ENCODE measurements at regions not wholly inside any gene's neighbourhood (a gene's known extent, or its start where the extent isn't known, plus 50 kb on each side); places are given as distances from the start of the nearest gene placed in this dataset.

DNA sequence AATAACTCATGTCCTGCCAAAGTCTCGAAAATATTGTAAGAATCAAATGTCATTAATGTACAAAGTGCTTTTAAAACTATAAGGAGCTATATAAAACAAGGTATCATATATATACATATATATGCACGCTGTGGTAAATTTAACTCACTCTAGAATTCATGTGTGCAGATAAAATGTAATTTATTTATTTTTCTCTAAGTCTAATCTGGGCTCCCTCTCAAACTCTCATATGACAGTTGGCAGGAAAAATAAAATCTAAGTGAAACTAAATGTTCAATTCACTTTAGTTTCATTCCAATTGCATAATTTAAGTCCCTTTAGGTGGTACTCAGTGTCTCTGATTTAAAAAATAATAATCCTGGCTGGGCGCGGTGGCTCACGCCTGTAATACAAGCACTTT lies 372.0 kb upstream of the DAB1 start:
- TF ChIP-seq TEAD4 (IDR thresholded peaks at IDR 0.05) (no peak), TCF12 (IDR thresholded peaks at IDR 0.05; ENCODE audit: low read depth) (no peak), CREB1 (IDR thresholded peaks at IDR 0.05; ENCODE audit: low read depth) (no peak), ZBTB7A (IDR thresholded peaks at IDR 0.05; ENCODE audit: low read depth) (no peak), YY1 (IDR thresholded peaks at IDR 0.05; ENCODE audit: low read depth) (no peak), FOXM1 (IDR thresholded peaks at IDR 0.05; ENCODE audit: borderline replicate concordance, low read depth) (no peak), MAX (IDR thresholded peaks at IDR 0.05) (no peak), TAF1 (IDR thresholded peaks at IDR 0.05; ENCODE audit: low read depth) (no peak), USF1 (IDR thresholded peaks at IDR 0.05) (no peak), CEBPB (IDR thresholded peaks at IDR 0.05) (no peak), NFIC (IDR thresholded peaks at IDR 0.05) (no peak), EGR1 (IDR thresholded peaks at IDR 0.05) (no peak), RAD21 (IDR thresholded peaks at IDR 0.05; ENCODE audit: low read depth) (no peak), REST (IDR thresholded peaks at IDR 0.05; ENCODE audit: low read depth) (no peak)

- TF ChIP-seq EP300 (IDR thresholded peaks at IDR 0.05; ENCODE audit: borderline replicate concordance) = no peak
- TF ChIP-seq FOXM1 (IDR thresholded peaks at IDR 0.05; ENCODE audit: borderline replicate concordance, low read depth) = no peak
- no peak for TF ChIP-seq RAD21 (IDR thresholded peaks at IDR 0.05; ENCODE audit: low read depth)
- no peak for TF ChIP-seq CEBPB (IDR thresholded peaks at IDR 0.05)
- TF ChIP-seq YY1 (IDR thresholded peaks at IDR 0.05; ENCODE audit: low read depth) = no peak
- no peak for TF ChIP-seq MAX (IDR thresholded peaks at IDR 0.05)
- TF ChIP-seq TCF12 (IDR thresholded peaks at IDR 0.05; ENCODE audit: low read depth) = no peak
Observed at GRCh38 chr1:57794078-57794477, 370.2 kb upstream of the DAB1 start.

DNA sequence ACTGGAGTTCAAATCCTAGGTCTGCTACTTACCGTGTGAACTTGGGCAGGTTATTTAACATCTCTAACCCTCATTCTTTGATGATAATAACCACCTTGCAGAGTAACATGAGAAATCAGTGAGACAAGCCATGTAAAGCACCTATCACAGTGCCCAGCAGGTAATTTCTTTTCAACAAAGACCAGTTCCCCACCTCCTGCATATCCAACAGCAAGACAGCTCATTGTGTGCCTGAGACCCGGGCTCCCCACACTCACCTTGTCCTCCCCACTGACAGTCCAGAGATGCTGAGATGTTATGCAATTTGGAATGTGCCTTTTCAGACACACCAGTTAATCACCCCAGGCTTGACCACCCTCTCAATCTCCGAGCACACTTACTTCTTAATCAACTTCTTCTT lies 367.6 kb upstream of the DAB1 start:
- TF ChIP-seq TAF1 (IDR thresholded peaks at IDR 0.05; ENCODE audit: low read depth) (no peak), RAD21 (IDR thresholded peaks at IDR 0.05; ENCODE audit: low read depth) (no peak), ZBTB7A (IDR thresholded peaks at IDR 0.05; ENCODE audit: low read depth) (no peak), EGR1 (IDR thresholded peaks at IDR 0.05) (no peak), YY1 (IDR thresholded peaks at IDR 0.05; ENCODE audit: low read depth) (no peak), CREB1 (IDR thresholded peaks at IDR 0.05; ENCODE audit: low read depth) (no peak)

DNA sequence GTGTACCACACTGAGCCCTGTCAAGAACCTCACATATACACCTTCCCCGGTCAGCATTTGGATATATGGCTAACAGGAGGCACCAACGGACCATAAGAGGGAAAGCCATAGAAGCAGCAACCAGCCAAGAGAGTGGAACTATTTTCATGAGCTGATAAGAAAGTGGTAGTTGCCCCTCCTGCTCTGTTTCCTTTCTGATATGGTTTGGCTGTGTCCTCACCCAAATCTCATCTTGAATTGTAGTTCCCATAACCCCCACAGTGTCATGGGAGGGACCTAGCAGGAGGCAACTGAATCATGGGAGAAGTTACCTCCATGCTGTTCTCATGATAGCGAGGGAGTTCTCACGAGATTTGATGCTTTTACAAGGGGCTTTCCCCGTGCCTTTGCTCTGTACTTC lies 366.1 kb upstream of the DAB1 start:
- TF ChIP-seq TCF12 (IDR thresholded peaks at IDR 0.05; ENCODE audit: low read depth) (no peak), MAX (IDR thresholded peaks at IDR 0.05) (no peak), ZBTB7A (IDR thresholded peaks at IDR 0.05; ENCODE audit: low read depth) (no peak), FOXM1 (IDR thresholded peaks at IDR 0.05; ENCODE audit: borderline replicate concordance, low read depth) (no peak), RAD21 (IDR thresholded peaks at IDR 0.05; ENCODE audit: low read depth) (no peak), REST (IDR thresholded peaks at IDR 0.05; ENCODE audit: low read depth) (no peak), USF1 (IDR thresholded peaks at IDR 0.05) (no peak), EGR1 (IDR thresholded peaks at IDR 0.05) (no peak), CREB1 (IDR thresholded peaks at IDR 0.05; ENCODE audit: low read depth) (no peak), EP300 (IDR thresholded peaks at IDR 0.05; ENCODE audit: borderline replicate concordance) (no peak), CEBPB (IDR thresholded peaks at IDR 0.05) (no peak), TAF1 (IDR thresholded peaks at IDR 0.05; ENCODE audit: low read depth) (no peak), NFIC (IDR thresholded peaks at IDR 0.05) (no peak), TEAD4 (IDR thresholded peaks at IDR 0.05) (no peak), YY1 (IDR thresholded peaks at IDR 0.05; ENCODE audit: low read depth) (no peak)

DNA sequence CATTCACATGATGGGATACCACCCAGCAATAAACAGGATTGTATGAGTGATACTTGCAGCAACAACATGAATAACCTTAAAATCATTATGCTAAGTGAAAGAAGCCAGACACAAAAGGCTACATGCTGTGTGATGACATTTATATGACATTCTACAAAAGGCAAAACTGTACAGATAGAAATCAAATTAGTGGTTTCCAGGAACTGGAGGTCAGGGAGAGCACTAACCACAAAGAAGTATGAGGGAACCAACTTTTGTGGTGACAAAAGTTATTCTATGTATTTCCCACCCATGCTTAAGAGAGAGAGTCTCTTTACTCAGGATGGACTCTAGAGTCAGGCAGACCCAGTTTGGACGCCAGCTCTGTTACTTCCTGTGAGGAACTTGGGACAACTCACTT lies 364.5 kb upstream of the DAB1 start:
- TF ChIP-seq ZBTB7A (IDR thresholded peaks at IDR 0.05; ENCODE audit: low read depth) (no peak), CREB1 (IDR thresholded peaks at IDR 0.05; ENCODE audit: low read depth) (no peak), USF1 (IDR thresholded peaks at IDR 0.05) (no peak), TEAD4 (IDR thresholded peaks at IDR 0.05) (no peak), NFIC (IDR thresholded peaks at IDR 0.05) (no peak), FOXM1 (IDR thresholded peaks at IDR 0.05; ENCODE audit: borderline replicate concordance, low read depth) (no peak), REST (IDR thresholded peaks at IDR 0.05; ENCODE audit: low read depth) (no peak), EP300 (IDR thresholded peaks at IDR 0.05; ENCODE audit: borderline replicate concordance) (no peak), RAD21 (IDR thresholded peaks at IDR 0.05; ENCODE audit: low read depth) (no peak), TAF1 (IDR thresholded peaks at IDR 0.05; ENCODE audit: low read depth) (no peak), TCF12 (IDR thresholded peaks at IDR 0.05; ENCODE audit: low read depth) (no peak), CEBPB (IDR thresholded peaks at IDR 0.05) (no peak)

Measured in Ishikawa (cell line).